HUES48 (cell line): ENCODE measurements at regions not wholly inside any gene's neighbourhood (a gene's known extent, or its start where the extent isn't known, plus 50 kb on each side); places are given as distances from the start of the nearest gene placed in this dataset.

Source experiments
- H3K27ac ChIP-seq: one replicate; pipeline ENCODE4 v1.7.0; 2013; ENCODE audit warnings: low read depth, low read length, inconsistent platforms
- H3K27me3 ChIP-seq: 2 replicates; pipeline ENCODE4 v1.6.1; 2013; ENCODE audit warnings: mild to moderate bottlenecking, low read length; ENCODE audit not compliant: control insufficient read depth, insufficient read depth
- H3K36me3 ChIP-seq: 2 replicates; pipeline ENCODE4 v1.6.1; 2013; ENCODE audit warnings: low read length; ENCODE audit not compliant: control insufficient read depth, insufficient read depth
- H3K4me1 ChIP-seq: 2 replicates; pipeline ENCODE4 v1.6.1; 2013; ENCODE audit warnings: mild to moderate bottlenecking, low read length; ENCODE audit not compliant: control insufficient read depth, insufficient read depth
- H3K4me3 ChIP-seq: 2 replicates; pipeline ENCODE4 v1.5.1; 2013; ENCODE audit warnings: mild to moderate bottlenecking, low read depth, low read length
- H3K9ac ChIP-seq: 2 replicates; pipeline ENCODE4 v1.6.1; 2013; ENCODE audit warnings: mild to moderate bottlenecking, low read depth, low read length, moderate library complexity
- H3K9me3 ChIP-seq: 2 replicates; pipeline ENCODE4 v1.6.1; 2013; ENCODE audit warnings: low read length; ENCODE audit not compliant: control insufficient read depth, insufficient read depth

GRCh38 chr3:150312018-150312657 lies 96.0 kb upstream of the TSC22D2 start:
- Histone ChIP-seq H3K4me3 (no peak overlapping the region), H3K27ac (no peak overlapping the region), H3K9ac (no peak overlapping the region), H3K9me3 (no peaks in the 10 kb centered on the region), H3K36me3 (no peaks in the 10 kb centered on the region), H3K4me1 (0 out of 2 replicates have a peak, but pooled peaks cover 6% of the 10 kb centered on the region), H3K27me3 (no peaks in the 10 kb centered on the region)

- Histone ChIP-seq H3K4me3 (no peak overlapping the region), H3K36me3 (no peaks in the 10 kb centered on the region), H3K27me3 (no peaks in the 10 kb centered on the region), H3K9ac (no peak overlapping the region), H3K9me3 (no peaks in the 10 kb centered on the region), H3K27ac (no peak overlapping the region), H3K4me1 (0 out of 2 replicates have a peak, but pooled peaks cover 6% of the 10 kb centered on the region)
These were observed 96.9 kb upstream of the TSC22D2 start for GRCh38 chr3:150311156-150311555.

GRCh38 chr3:150309557-150309956 lies 98.5 kb upstream of the TSC22D2 start:
- Histone ChIP-seq H3K27me3 (no peaks in the 10 kb centered on the region), H3K4me3 (no peak overlapping the region), H3K9me3 (no peaks in the 10 kb centered on the region), H3K27ac (no peak overlapping the region), H3K36me3 (no peaks in the 10 kb centered on the region), H3K9ac (no peak overlapping the region), H3K4me1 (no peaks in the 10 kb centered on the region)

DNA sequence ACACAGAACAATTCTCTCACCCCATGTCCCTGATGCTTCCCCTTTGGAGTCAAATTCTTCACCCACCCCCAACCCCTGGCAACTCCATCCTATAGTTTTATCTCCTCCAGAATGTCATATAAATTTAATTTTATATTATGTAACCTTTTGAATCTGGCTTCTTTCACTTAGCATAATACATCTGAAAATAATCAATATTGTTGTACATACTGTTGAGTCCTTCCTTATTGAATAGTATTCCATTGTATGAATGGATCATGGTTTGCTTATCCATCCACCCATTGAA lies 98.9 kb upstream of the TSC22D2 start:
- H3K27ac ChIP-seq, result no peak overlapping the region
- H3K9me3 ChIP-seq, result no peaks in the 10 kb centered on the region
- no peaks in the 10 kb centered on the region for H3K36me3 ChIP-seq
- H3K9ac ChIP-seq, result no peak overlapping the region
- H3K4me1 ChIP-seq, result no peaks in the 10 kb centered on the region
- H3K4me3 ChIP-seq, result no peak overlapping the region
- no peaks in the 10 kb centered on the region for H3K27me3 ChIP-seq

DNA sequence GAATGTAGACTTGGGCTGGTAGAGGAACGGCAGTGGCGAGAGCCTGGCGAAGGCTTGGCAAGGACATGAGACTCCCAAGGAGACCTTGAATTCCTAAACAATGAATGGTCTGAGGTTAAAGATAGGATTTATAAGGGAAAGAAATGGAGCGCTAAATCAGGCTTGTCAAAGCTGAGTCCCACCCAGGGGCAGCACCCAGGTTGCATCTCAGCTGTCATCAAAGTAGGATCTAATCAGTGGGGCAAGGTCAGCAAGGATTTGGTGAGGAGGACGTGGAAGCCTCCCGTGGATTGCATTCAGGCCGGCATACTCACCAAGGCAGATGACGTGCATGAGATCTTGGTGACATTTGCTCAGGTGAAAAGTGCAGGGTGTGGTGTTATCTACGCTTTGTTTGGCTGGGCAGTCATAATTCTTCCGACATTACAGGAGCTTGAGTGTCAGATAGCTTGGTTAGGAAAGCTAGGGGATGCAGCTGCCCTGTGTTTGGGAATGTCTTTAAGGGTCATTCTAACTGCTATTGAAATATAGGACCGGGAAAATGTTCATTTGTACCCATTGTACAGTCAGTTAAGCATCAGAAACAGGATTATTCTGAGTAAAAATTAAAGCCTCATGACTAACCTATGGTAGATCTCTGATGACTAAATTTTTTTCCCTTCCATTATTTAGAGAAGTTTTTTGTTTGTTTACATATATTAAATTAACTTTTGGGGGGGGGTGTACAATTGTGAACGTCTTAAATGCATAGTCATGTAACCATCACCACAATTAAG lies 99.4 kb upstream of the TSC22D2 start:
- H3K9ac ChIP-seq, result no peak overlapping the region
- H3K4me1 ChIP-seq, result no peaks in the 10 kb centered on the region
- H3K36me3 ChIP-seq, result no peaks in the 10 kb centered on the region
- no peak overlapping the region for H3K4me3 ChIP-seq
- no peaks in the 10 kb centered on the region for H3K9me3 ChIP-seq
- no peaks in the 10 kb centered on the region for H3K27me3 ChIP-seq
- no peak overlapping the region for H3K27ac ChIP-seq

- Histone ChIP-seq H3K9me3 (no peaks in the 10 kb centered on the region), H3K36me3 (no peaks in the 10 kb centered on the region), H3K4me3 (no peak overlapping the region), H3K9ac (no peak overlapping the region), H3K4me1 (no peaks in the 10 kb centered on the region), H3K27me3 (no peaks in the 10 kb centered on the region), H3K27ac (no peak overlapping the region)
These were observed 100.1 kb upstream of the TSC22D2 start for GRCh38 chr3:150308037-150308319.

GRCh38 chr3:150307311-150308036 lies 100.6 kb upstream of the TSC22D2 start:
- H3K27ac ChIP-seq, result no peak overlapping the region

DNA sequence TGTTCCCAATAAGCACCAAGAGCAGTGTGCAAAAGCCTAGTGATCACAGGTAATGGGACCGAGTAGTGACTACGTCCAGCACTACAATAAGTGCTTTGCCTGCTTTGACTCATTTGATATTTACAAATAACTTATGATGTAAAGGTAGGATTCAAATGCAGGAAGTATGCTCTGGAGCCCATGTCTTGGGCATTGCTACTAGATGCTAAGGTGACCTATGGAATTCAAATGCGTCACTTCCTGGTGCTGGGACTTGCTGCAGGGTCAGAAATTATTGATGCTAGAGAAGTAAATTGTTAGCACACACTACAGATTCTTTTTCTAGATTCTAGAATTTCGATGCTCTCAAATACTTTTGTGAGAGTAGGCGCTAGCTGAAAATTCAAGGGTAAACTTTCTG lies 101.2 kb upstream of the TSC22D2 start:
- Histone ChIP-seq H3K9ac (no peak overlapping the region), H3K4me1 (no peaks in the 10 kb centered on the region), H3K36me3 (no peaks in the 10 kb centered on the region), H3K27ac (no peak overlapping the region), H3K27me3 (no peaks in the 10 kb centered on the region), H3K4me3 (no peak overlapping the region), H3K9me3 (no peaks in the 10 kb centered on the region)

More at GRCh38 chr3:150307311-150308036, 100.6 kb upstream of the TSC22D2 start:
- Histone ChIP-seq H3K36me3 (no peaks in the 10 kb centered on the region), H3K4me1 (no peaks in the 10 kb centered on the region), H3K27me3 (no peaks in the 10 kb centered on the region), H3K4me3 (no peak overlapping the region), H3K9me3 (no peaks in the 10 kb centered on the region), H3K9ac (no peak overlapping the region)

GRCh38 chr3:150306083-150306482 lies 102.0 kb upstream of the TSC22D2 start:
- H3K9me3 ChIP-seq, result no peaks in the 10 kb centered on the region
- H3K27me3 ChIP-seq, result no peaks in the 10 kb centered on the region
- no peaks in the 10 kb centered on the region for H3K36me3 ChIP-seq
- H3K4me1 ChIP-seq, result no peaks in the 10 kb centered on the region
- H3K4me3 ChIP-seq, result no peak overlapping the region
- H3K9ac ChIP-seq, result no peak overlapping the region
- H3K27ac ChIP-seq, result no peak overlapping the region

- peaks cover 8% of the 10 kb centered on the region; the same call in 1 of the 2 replicates for H3K4me1 ChIP-seq
- no peak overlapping the region for H3K27ac ChIP-seq
- H3K4me3 ChIP-seq, result no peak overlapping the region
These were observed 104.3 kb upstream of the TSC22D2 start for GRCh38 chr3:150303768-150304167.

GRCh38 chr3:150302246-150302645 lies 105.9 kb upstream of the TSC22D2 start:
- no peak overlapping the region for H3K4me3 ChIP-seq
- H3K9ac ChIP-seq, result no peak overlapping the region
- peaks cover 13% of the 10 kb centered on the region for H3K4me1 ChIP-seq
- H3K27ac ChIP-seq, result no peak overlapping the region
- no peaks in the 10 kb centered on the region for H3K9me3 ChIP-seq
- no peaks in the 10 kb centered on the region for H3K36me3 ChIP-seq
- no peaks in the 10 kb centered on the region for H3K27me3 ChIP-seq

More at GRCh38 chr3:150303768-150304167, 104.3 kb upstream of the TSC22D2 start:
- Histone ChIP-seq H3K9me3 (no peaks in the 10 kb centered on the region), H3K27me3 (no peaks in the 10 kb centered on the region), H3K9ac (no peak overlapping the region), H3K36me3 (no peaks in the 10 kb centered on the region)
